ENCODE measurements at regions not wholly inside any gene's neighbourhood (a gene's known extent, or its start where the extent isn't known, plus 50 kb on each side); places are given as distances from the start of the nearest gene placed in this dataset.
"Not testable (repeated sequence)": the region's sequence is repeated elsewhere in the genome, so short reads cannot be mapped to it uniquely, and the experiment has no call there.

DNA sequence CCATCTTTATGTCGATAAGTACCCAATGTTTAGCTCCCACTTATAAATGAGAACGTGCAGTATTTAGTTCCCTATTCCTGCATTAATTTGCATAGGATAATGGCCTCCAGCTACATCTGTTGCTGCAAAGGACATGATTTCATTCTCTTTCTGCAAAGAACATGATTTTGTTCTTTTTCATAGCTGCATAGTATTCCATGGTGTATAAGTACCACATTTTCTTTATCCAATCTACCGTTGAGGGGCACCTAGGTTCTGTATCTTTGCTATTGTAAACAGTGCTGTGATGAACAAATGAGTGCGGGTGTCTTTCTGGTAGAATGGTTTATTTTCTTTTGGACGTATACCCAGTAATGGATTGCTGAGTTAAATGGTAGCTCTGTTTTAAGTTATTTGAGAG lies 63.0 kb downstream of the HLX start:
- intact Hi-C loops (cut with DNase I), result no loop called here
- 74 to 89% methylated on average over 5 of the region's 5 CpGs for WGBS, 2 donors
- Histone ChIP-seq H3K36me3 (replicated peaks in 1 of 2; ENCODE audit: insufficient read depth in 1 of 2, low read depth in 2 of 2) (no peaks in the 10 kb centered on the region), H3K9me3 (no peaks in the 10 kb centered on the region), H3K4me1 (no peaks in the 10 kb centered on the region), H3K4me3 (no peak overlapping the region), H3K27me3 (no peaks in the 10 kb centered on the region), H3K27ac (no peak overlapping the region)
- TF ChIP-seq CTCF (IDR thresholded peaks at IDR 0.05), result no peak
- no peak for TF ChIP-seq POLR2A (IDR thresholded peaks at IDR 0.05)
- DNase-seq, result no peak
- ATAC-seq, result no peak

- intact Hi-C loops (cut with DNase I); H3K9me3 ChIP-seq; H3K27ac ChIP-seq; H3K4me1 ChIP-seq; ATAC-seq; H3K27me3 ChIP-seq; DNase-seq; H3K36me3 ChIP-seq (replicated peaks in 1 of 2; ENCODE audit: insufficient read depth in 1 of 2, low read depth in 2 of 2); H3K4me3 ChIP-seq: not testable (repeated sequence)
- WGBS, 2 donors, result 76 to 84% methylated on average over 2 of the region's 2 CpGs
These were observed 63.7 kb downstream of the HLX start for GRCh38 chr1:220942914-220943313.

- no peak for TF ChIP-seq POLR2A (IDR thresholded peaks at IDR 0.05)
- no peak for TF ChIP-seq CTCF (IDR thresholded peaks at IDR 0.05)
- DNase-seq (no peak), ATAC-seq (no peak)
- Histone ChIP-seq H3K36me3 (replicated peaks in 1 of 2; ENCODE audit: insufficient read depth in 1 of 2, low read depth in 2 of 2) (no peaks in the 10 kb centered on the region), H3K4me1 (no peaks in the 10 kb centered on the region), H3K9me3 (no peaks in the 10 kb centered on the region), H3K27me3 (no peaks in the 10 kb centered on the region), H3K4me3 (no peak overlapping the region), H3K27ac (no peak overlapping the region)
- intact Hi-C loops (cut with DNase I), result no loop called here
- WGBS, 2 donors, result 10 to 20% methylated on average over 2 of the region's 2 CpGs
These were observed 64.2 kb downstream of the HLX start for GRCh38 chr1:220943319-220943996.

DNA sequence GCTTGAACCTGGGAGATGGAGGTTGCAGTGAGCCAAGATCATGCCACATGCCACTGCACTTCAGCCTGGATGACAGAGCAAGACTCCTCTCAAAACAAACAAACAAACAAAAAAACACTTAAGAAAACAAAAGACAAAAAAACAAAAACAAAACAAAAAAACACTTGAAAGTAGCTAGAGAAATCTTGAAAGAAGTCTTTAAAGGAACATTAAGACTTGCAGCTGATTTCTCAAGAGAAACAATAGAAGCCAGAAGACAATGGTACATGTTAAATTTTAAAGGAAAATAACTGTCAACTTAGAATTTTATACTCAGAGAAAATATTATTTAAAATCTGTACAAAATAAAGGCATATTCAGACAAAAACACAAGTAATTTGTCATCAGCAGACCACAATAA lies 71.3 kb downstream of the HLX start:
- H3K27ac ChIP-seq, result no peak overlapping the region
- H3K4me3 ChIP-seq, result no peak overlapping the region
- intact Hi-C loops (cut with DNase I), result no loop called here
- H3K27me3 ChIP-seq, result no peaks in the 10 kb centered on the region
- H3K9me3 ChIP-seq, result peaks cover 0 to 2% (median 0%) of the 10 kb centered on the region in 3 donors
- no peak for TF ChIP-seq CTCF (IDR thresholded peaks at IDR 0.05)
- TF ChIP-seq POLR2A (IDR thresholded peaks at IDR 0.05), result no peak
- H3K36me3 ChIP-seq (replicated peaks in 1 of 2; ENCODE audit: insufficient read depth in 1 of 2, low read depth in 2 of 2), result no peaks in the 10 kb centered on the region
- ATAC-seq, result no peak
- DNase-seq, result no peak
- no peaks in the 10 kb centered on the region for H3K4me1 ChIP-seq

GRCh38 chr1:220952961-220953643 lies 73.9 kb downstream of the HLX start:
- intact Hi-C loops (cut with DNase I), result no loop called here
- peaks cover 0 to 2% (median 0%) of the 10 kb centered on the region in 3 donors for H3K9me3 ChIP-seq
- no peak overlapping the region for H3K4me3 ChIP-seq
- TF ChIP-seq POLR2A (IDR thresholded peaks at IDR 0.05) (no peak), CTCF (IDR thresholded peaks at IDR 0.05) (no peak)
- 10 to 16% methylated on average over 3 of the region's 3 CpGs for WGBS, 2 donors
- no peaks in the 10 kb centered on the region for H3K4me1 ChIP-seq
- H3K36me3 ChIP-seq (replicated peaks in 1 of 2; ENCODE audit: insufficient read depth in 1 of 2, low read depth in 2 of 2), result no peaks in the 10 kb centered on the region
- DNase-seq (no peak), ATAC-seq (no peak)
- no peak overlapping the region for H3K27ac ChIP-seq
- H3K27me3 ChIP-seq, result no peaks in the 10 kb centered on the region

All from body of pancreas (tissue), 4 donors.